ENCODE measurements at regions not wholly inside any gene's neighbourhood (a gene's known extent, or its start where the extent isn't known, plus 50 kb on each side); places are given as distances from the start of the nearest gene placed in this dataset.

DNA sequence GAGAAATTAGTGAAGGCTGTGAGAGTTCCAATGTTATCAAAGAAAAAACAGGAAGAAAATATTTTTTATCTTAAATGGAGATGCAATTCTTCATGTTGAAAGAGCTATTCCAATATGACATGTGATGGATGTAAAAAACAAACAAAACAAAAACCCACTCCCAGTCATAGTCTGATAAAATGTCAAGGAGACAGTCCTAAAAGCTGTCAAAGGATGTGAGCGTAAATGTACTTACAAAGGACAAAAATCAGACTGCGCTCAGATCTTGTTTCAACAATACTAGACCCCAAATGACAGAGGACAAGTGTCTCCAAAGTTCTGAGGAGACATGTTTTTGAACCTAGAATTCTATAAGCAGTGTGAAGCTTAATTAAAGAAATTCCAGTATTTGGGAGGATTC is 265.8 kb downstream of the PLPP3 start:
- no peak for DNase-seq (ENCODE audit: low read depth in 2 of 2)

- no peak for DNase-seq (ENCODE audit: low read depth in 2 of 2)
These were observed 267.6 kb downstream of the PLPP3 start for GRCh38 chr1:56311766-56312165.

DNA sequence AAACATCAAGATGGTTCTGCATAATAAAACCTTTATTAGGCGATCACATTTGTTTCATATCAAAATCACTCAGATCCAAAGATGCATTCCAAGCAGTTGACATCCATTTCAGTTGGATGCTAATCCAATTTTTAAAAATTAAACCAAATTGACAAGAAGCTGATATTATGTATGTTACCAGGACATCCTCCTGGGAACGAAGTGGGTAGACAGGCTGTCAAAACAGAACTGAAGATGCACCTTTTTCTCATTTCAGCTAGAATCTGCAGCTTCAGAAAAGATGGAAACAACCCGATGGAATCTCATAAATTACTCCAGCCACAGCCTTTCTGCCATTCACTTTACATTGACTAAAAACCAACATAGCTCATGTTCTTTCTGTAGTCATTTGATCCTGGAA is 268.4 kb downstream of the PLPP3 start:
- DNase-seq (ENCODE audit: low read depth in 2 of 2), result no peak

GRCh38 chr1:56309065-56309464 is 270.3 kb downstream of the PLPP3 start:
- DNase-seq (ENCODE audit: low read depth in 2 of 2), result no peak

DNA sequence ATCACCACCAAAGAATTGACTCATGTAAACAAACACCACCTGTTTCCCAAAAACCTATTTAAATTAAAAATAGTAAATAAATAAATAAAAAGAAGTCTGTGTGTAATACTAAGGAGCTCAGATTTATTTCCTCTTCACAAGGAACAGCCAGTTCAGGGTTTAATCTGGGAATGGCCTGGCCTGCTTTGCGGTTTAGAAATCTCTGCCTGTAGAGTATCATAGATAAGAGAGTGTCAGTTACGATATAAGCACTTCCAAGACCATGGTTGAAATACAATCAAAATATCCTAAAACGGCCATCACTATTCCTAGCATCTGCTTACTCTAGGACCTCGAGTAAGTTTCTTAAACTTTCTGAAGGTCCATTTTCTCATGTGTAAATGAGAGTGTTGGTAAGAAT is 274.4 kb downstream of the PLPP3 start:
- no peak for DNase-seq (ENCODE audit: low read depth in 2 of 2)

- no peak for DNase-seq (ENCODE audit: low read depth in 2 of 2)
These were observed 275.6 kb downstream of the PLPP3 start for GRCh38 chr1:56303805-56304204.

DNA sequence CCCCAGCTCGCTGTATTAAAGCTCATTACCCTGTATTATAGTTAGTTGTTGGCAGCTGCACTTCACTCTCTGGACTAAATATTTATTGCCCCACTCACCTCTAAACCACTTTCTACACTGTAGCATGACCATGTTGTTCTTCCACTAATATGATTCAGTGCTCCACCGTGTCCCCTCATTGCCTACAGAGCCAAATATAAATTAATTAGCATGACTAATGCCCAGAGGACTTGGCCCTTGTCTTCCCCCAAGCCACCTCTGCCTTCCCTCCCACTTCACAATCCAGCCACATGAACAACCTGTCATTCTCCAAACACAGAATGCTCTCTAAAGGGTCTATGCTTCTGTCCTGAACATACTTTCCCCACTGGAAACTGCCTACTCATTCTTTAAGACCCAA is 276.5 kb downstream of the PLPP3 start:
- no peak for DNase-seq (ENCODE audit: low read depth in 2 of 2)

DNA sequence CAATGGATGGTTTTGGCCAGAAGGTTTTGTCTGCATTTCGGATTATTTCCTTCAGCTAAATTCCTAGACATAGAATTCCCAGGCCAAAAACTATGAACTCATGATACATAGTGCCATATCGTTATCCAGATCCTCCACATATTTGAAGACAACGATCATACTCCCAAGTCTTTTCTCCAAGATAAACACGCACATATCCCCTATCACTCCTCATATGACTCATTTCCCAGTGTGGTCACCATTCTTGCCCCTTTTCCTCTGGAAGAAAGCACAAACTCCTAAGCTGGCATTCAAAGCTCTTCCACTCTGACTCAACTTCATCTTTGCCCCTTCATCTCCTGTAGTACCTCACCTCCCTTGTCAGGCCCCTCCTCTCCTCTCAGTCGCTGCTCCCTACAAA is 277.6 kb downstream of the PLPP3 start:
- DNase-seq (ENCODE audit: low read depth in 2 of 2), result no peak

DNA sequence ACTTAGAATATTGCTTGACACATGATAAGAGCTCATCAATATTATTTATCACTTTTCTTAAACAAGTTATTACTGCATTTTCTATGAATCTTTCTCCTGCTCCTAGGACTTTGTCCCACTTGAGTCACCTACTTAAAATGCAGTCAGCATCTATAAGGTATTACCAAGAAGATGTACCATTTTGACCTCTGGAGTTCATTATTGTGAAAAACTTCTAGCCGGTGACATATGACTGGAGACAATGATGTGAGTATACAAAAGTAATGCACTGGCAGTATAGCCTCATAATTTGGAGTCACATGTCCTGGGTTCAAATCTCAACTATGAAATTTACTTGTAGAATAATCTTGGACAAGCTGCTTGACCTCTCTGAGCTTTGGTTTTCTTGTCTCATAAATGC is 278.5 kb downstream of the PLPP3 start:
- DNase-seq (ENCODE audit: low read depth in 2 of 2), result no peak

DNA sequence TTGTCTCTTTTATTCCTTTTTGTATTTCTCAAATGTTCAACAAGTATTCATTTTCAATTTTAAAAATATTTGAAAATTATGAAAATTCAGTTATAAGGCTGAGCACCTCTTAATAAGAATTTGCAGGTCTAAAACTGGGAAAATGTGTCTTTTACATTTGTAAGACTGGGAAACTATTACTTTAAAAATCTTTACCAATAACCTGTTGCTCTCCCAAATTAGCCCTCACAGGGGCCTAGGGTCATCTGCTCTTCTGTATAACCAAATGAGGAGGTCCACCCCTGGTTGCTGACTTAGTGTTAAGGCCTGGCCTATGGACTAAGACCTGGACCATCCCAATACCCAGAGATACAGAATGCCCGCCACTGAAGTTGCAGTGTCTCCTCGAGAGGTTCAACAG is 280.5 kb downstream of the PLPP3 start:
- DNase-seq (ENCODE audit: low read depth in 2 of 2), result no peak

DNA sequence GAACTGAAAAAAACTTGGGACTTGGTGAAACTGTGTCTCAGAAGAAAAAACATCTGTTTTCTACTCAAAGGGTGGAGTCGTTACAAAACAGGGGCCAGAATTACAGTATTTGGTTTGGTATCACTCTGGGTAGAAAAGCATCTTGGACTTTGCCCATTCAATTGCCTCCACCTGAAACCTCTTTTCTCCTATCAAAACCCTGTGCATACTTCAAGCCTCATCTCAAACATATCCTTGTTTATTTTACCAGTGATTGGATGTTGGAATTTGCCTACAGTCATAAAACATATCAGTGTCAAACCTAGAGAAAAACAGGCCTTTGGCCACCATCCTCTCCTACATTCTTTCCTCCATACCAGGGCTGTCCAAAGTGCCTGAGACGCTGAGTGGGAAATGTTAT is 281.5 kb downstream of the PLPP3 start:
- DNase-seq (ENCODE audit: low read depth in 2 of 2), result no peak

- no peak for DNase-seq (ENCODE audit: low read depth in 2 of 2)
These were observed 282.2 kb downstream of the PLPP3 start for GRCh38 chr1:56297208-56297607.

DNA sequence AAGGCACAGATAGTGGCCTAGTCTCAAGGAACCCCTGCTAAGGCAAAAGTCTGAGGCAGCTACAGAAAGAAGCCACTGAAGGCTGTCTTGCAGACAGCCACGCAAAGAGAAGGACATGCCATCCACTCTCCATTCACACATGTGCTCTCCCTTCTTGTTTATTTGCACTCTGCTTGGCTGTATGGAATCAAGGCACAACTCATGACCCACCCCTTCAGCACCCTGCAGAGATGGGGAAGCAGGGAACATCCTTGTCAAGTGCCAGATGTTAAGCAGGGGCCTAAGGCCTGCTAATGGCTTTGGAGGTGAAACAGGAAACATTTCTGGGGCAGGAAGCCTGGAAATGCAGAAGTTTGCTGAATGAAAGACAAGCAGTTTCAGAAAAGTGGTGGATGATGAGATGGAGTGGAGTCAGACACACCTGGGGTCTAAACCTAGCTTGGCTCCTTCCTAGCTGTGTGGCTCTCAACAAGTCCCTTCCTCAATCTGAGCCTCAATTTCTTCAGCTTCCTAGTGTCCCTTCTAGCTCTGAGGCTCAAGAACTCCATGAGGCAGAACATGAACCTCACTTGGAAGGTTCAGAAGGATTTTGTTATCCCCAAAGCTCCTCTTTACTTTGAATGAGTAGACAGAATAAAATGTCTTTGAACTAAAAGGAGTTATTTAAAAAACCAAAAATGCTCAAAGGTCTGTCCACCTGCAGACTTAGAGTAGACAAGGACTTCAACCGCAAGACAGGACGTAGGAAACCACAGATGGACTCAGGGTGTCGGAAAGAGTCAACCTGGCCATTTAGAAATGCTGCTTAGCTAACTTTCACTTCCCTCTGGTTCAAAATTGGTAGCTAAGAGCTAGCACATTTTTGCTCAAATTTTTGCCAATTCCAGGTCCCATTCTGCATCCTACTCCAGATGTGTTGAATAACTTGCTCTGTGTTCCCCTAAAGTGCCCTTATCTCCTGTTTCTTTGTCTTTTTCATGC is 283.1 kb downstream of the PLPP3 start:
- no peak for DNase-seq (ENCODE audit: low read depth in 2 of 2)

DNA sequence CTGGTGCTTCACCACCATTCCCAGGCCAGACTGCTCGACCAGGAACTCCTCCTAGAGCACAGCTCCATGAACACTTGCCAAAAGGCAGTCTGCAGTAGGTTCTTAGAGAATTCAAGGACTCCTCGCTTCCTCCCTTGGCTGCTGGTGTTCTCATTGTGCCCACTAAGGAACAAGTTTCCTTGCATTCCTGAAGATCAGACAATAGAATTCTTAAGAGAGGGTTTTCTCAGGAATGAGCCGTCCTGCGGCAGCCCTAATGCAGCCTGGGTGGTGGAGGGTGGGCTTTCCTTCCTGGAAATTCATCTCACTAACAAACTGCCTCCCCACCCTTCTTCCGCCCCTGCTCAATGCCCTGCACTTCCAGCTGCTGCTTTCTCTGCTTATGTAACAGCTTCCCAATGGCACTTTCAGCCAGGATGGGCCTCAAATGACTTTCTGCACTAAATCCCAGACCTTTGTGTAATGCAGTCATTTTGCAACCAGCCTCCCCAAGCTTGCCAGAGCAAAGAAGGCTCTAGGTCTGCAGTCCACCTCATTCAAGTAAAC is 287.9 kb downstream of the PLPP3 start:
- no peak for DNase-seq (ENCODE audit: low read depth in 2 of 2)

- no peak for DNase-seq (ENCODE audit: low read depth in 2 of 2)
These were observed 290.1 kb downstream of the PLPP3 start for GRCh38 chr1:56289260-56289659.

GRCh38 chr1:56287721-56288120 is 291.6 kb downstream of the PLPP3 start:
- no peak for DNase-seq (ENCODE audit: low read depth in 2 of 2)

- no peak for DNase-seq (ENCODE audit: low read depth in 2 of 2)
These were observed 292.4 kb downstream of the PLPP3 start for GRCh38 chr1:56286956-56287355.

GRCh38 chr1:56286506-56286905 is 292.9 kb downstream of the PLPP3 start:
- DNase-seq (ENCODE audit: low read depth in 2 of 2), result no peak

DNA sequence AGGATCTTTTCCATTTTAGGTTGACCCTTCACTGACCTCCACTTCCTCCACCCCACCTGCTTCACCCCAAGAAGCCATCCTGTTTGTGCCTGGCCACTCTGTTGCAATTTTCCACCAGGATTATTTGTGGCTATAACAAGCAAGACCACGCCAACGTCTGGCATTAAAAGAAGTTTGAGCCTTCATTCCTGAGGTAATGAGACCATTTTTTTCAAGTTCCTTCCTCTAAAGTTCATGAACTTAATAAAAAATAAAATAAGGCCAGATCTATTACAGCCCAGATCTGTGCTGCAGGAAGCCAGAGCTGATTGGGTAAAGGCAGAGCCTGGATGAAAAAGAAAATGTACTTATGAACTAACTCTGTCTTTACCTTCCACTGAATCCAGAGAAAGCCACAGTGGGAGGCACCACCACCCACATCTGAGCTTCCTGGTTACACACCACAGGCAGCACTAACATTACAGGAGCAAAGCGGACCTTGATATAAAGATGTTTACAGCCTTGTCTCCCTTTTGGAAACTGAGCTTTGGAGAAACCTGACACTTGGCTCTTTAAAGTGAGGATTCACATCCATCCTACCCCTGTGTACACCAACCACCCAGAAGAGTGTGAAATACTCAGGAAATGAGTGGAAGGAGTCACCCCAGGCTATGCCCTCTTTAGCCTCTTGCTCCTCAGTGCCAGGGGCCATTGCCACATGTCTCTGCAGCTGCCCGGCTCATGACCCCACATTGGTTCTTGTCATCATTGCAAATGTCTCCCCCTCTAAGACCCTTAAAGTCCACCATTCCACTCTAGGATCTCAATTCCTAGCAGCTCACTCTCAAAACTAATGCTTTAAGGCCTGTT is 293.6 kb downstream of the PLPP3 start:
- no peak for DNase-seq (ENCODE audit: low read depth in 2 of 2)

DNA sequence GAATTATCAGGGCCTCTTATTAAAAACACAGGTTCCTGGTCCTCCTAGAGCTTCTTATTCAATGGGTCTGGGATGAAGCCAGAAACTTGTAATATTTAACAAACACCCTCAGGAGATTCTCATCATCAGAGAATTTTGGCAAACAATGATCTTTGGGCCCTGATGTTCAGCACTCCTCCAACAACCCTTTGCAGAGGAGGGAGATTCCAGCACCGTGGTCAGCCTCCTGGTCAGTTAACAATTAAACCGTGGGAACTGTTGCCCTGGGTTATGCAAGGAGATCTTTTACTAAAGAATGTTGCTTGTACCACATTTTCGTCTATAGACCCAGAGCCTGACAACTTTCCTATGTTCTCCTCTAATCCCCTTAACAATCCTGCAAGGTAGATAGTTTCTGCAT is 294.4 kb downstream of the PLPP3 start:
- DNase-seq (ENCODE audit: low read depth in 2 of 2), result no peak

DNA sequence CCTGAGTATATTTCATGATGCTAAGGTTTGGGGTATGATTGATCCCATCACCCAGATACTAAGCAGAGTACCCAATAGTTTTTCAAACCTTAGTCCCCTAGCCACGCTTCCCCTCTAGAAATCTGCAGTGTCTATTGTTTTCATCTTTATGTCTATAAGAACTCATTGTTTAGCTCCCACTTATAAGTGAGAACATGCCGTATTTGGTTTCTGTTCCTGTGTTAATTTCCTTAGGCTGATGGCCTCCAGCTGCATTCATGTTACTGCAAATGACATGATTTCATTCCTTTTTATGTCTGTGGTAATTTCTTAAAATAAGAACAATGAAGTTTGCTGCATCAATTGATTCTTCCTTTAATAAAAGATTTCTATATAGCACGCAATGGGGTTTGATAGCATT is 301.3 kb downstream of the PLPP3 start:
- no peak for DNase-seq (ENCODE audit: low read depth in 2 of 2)

DNA sequence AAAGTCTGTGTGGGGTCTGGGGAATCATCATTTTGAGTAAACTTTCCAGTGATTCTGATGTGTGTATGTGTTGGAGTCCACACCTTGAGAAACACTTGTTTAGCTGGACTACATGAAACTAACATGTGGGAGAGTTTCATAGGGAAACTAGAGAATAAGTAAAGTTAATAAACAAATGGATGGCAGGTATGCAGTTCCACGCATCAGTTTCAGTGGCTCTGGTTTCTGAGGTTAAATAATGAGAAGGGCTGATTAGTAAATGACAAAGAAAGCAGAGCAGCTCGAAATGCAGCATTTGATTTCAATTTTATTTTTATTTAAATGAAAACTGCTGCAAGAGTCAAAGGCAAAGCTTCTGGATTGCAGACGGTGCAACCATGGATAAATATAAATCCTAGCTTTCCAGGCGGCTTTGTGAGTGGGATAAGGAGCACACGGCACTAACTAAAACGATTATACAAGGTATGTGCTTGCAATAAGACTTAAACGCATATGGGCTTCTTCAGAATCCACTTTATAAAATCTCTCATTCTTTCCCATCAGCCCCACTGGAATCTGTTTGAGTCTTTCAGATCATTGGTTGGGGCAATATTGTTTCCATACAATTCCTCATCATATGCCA is 310.7 kb downstream of the PLPP3 start:
- DNase-seq (ENCODE audit: low read depth in 2 of 2), result no peak
